ENCODE measurements at regions not wholly inside any gene's neighbourhood (a gene's known extent, or its start where the extent isn't known, plus 50 kb on each side); places are given as distances from the start of the nearest gene placed in this dataset.

GRCh38 chr1:3981261-3981660, 81.2 kb upstream of the C1orf174 start:
- Mint-ChIP-seq H3K27me3 (peaks cover 34 to 58% of the 10 kb centered on the region in 2 donors), H3K4me3 (no peak overlapping the region), H3K9me3 (no peaks in the 10 kb centered on the region), H3K27ac (no peak overlapping the region), H3K4me1 (ENCODE audit: low read depth in 2 of 2) (no peaks in the 10 kb centered on the region), H3K36me3 (ENCODE audit: insufficient read depth) (peaks cover 5% of the 10 kb centered on the region)
- no peak for ATAC-seq (replicated peaks)
- DNase-seq = no peak

- Mint-ChIP-seq H3K9me3 (no peaks in the 10 kb centered on the region), H3K4me3 (no peak overlapping the region), H3K4me1 (ENCODE audit: low read depth in 2 of 2) (no peaks in the 10 kb centered on the region), H3K27ac (no peak overlapping the region), H3K36me3 (ENCODE audit: insufficient read depth) (peaks cover 3% of the 10 kb centered on the region), H3K27me3 (peaks cover 28 to 55% of the 10 kb centered on the region in 2 donors)
- DNase-seq = no peak
- ATAC-seq (replicated peaks) = no peak
These were observed 81.9 kb upstream of the C1orf174 start for GRCh38 chr1:3981746-3982505.

- H3K27me3 Mint-ChIP-seq = peaks cover 20 to 53% of the 10 kb centered on the region in 2 donors
- H3K27ac Mint-ChIP-seq = no peak overlapping the region
- DNase-seq (no peak), ATAC-seq (replicated peaks) (no peak)
- no peaks in the 10 kb centered on the region for H3K36me3 Mint-ChIP-seq (ENCODE audit: insufficient read depth)
- no peaks in the 10 kb centered on the region for H3K9me3 Mint-ChIP-seq
- no peaks in the 10 kb centered on the region for H3K4me1 Mint-ChIP-seq (ENCODE audit: low read depth in 2 of 2)
- no peak overlapping the region for H3K4me3 Mint-ChIP-seq
These were observed 83.1 kb upstream of the C1orf174 start for GRCh38 chr1:3983181-3983580.

GRCh38 chr1:3984586-3984985, 84.5 kb upstream of the C1orf174 start:
- no peak for ATAC-seq (replicated peaks)
- no peaks in the 10 kb centered on the region for H3K4me1 Mint-ChIP-seq (ENCODE audit: low read depth in 2 of 2)
- no peak overlapping the region for H3K27ac Mint-ChIP-seq
- peaks cover 23 to 53% of the 10 kb centered on the region in 2 donors for H3K27me3 Mint-ChIP-seq
- H3K36me3 Mint-ChIP-seq (ENCODE audit: insufficient read depth) = no peaks in the 10 kb centered on the region
- no peak overlapping the region for H3K4me3 Mint-ChIP-seq
- no peaks in the 10 kb centered on the region for H3K9me3 Mint-ChIP-seq
- DNase-seq = no peak

- H3K27ac Mint-ChIP-seq = no peak overlapping the region
- DNase-seq = no peak
- no peaks in the 10 kb centered on the region for H3K36me3 Mint-ChIP-seq (ENCODE audit: insufficient read depth)
- no peaks in the 10 kb centered on the region for H3K4me1 Mint-ChIP-seq (ENCODE audit: low read depth in 2 of 2)
- peaks cover 24 to 42% of the 10 kb centered on the region in 2 donors for H3K27me3 Mint-ChIP-seq
- no peak for ATAC-seq (replicated peaks)
- no peaks in the 10 kb centered on the region for H3K9me3 Mint-ChIP-seq
- H3K4me3 Mint-ChIP-seq = no peak overlapping the region
These were observed 86.7 kb upstream of the C1orf174 start for GRCh38 chr1:3986686-3987218.

GRCh38 chr1:3987669-3988235, 87.7 kb upstream of the C1orf174 start:
- H3K27me3 Mint-ChIP-seq = peaks cover 18 to 42% of the 10 kb centered on the region in 2 donors
- H3K36me3 Mint-ChIP-seq (ENCODE audit: insufficient read depth) = no peaks in the 10 kb centered on the region
- no peaks in the 10 kb centered on the region for H3K4me1 Mint-ChIP-seq (ENCODE audit: low read depth in 2 of 2)
- DNase-seq = no peak
- peaks cover 0 to 5% of the 10 kb centered on the region in 2 donors for H3K9me3 Mint-ChIP-seq
- no peak overlapping the region for H3K27ac Mint-ChIP-seq
- ATAC-seq (replicated peaks) = no peak
- no peak overlapping the region for H3K4me3 Mint-ChIP-seq

GRCh38 chr1:3988431-3988830, 88.4 kb upstream of the C1orf174 start:
- no peak overlapping the region for H3K27ac Mint-ChIP-seq
- no peaks in the 10 kb centered on the region for H3K4me1 Mint-ChIP-seq (ENCODE audit: low read depth in 2 of 2)
- H3K27me3 Mint-ChIP-seq = peaks cover 11 to 36% of the 10 kb centered on the region in 2 donors
- DNase-seq = no peak
- no peak for ATAC-seq (replicated peaks)
- H3K36me3 Mint-ChIP-seq (ENCODE audit: insufficient read depth) = no peaks in the 10 kb centered on the region
- H3K4me3 Mint-ChIP-seq = no peak overlapping the region
- peaks cover 0 to 5% of the 10 kb centered on the region in 2 donors for H3K9me3 Mint-ChIP-seq

- H3K36me3 Mint-ChIP-seq (ENCODE audit: insufficient read depth) = no peaks in the 10 kb centered on the region
- H3K9me3 Mint-ChIP-seq = peaks cover 0 to 5% of the 10 kb centered on the region in 2 donors
- DNase-seq (no peak), ATAC-seq (replicated peaks) (no peak)
- H3K4me3 Mint-ChIP-seq = no peak overlapping the region
- no peaks in the 10 kb centered on the region for H3K4me1 Mint-ChIP-seq (ENCODE audit: low read depth in 2 of 2)
- H3K27ac Mint-ChIP-seq = no peak overlapping the region
- H3K27me3 Mint-ChIP-seq = peaks cover 15 to 45% of the 10 kb centered on the region in 2 donors
These were observed 89.4 kb upstream of the C1orf174 start for GRCh38 chr1:3989465-3989864.

- H3K4me1 Mint-ChIP-seq (ENCODE audit: low read depth in 2 of 2) = peaks cover 0 to 4% of the 10 kb centered on the region in 2 donors
- H3K27ac Mint-ChIP-seq = no peak overlapping the region
- no peak for DNase-seq
- no peaks in the 10 kb centered on the region for H3K36me3 Mint-ChIP-seq (ENCODE audit: insufficient read depth)
- H3K27me3 Mint-ChIP-seq = peaks cover 16 to 44% of the 10 kb centered on the region in 2 donors
- H3K4me3 Mint-ChIP-seq = no peak overlapping the region
- peaks cover 0 to 5% of the 10 kb centered on the region in 2 donors for H3K9me3 Mint-ChIP-seq
- no peak for ATAC-seq (replicated peaks)
These were observed 92.1 kb upstream of the C1orf174 start for GRCh38 chr1:3992103-3992556.

- H3K4me3 Mint-ChIP-seq = no peak overlapping the region
- no peak overlapping the region for H3K27ac Mint-ChIP-seq
- ATAC-seq (replicated peaks) = no peak
- no peak for DNase-seq
- H3K4me1 Mint-ChIP-seq (ENCODE audit: low read depth in 2 of 2) = peaks cover 0 to 4% of the 10 kb centered on the region in 2 donors
- H3K36me3 Mint-ChIP-seq (ENCODE audit: insufficient read depth) = no peaks in the 10 kb centered on the region
- H3K27me3 Mint-ChIP-seq = peaks cover 19 to 44% of the 10 kb centered on the region in 2 donors
- H3K9me3 Mint-ChIP-seq = peaks cover 0 to 5% of the 10 kb centered on the region in 2 donors
These were observed 92.7 kb upstream of the C1orf174 start for GRCh38 chr1:3992746-3993145.

- ATAC-seq (replicated peaks) (no peak), DNase-seq (no peak)
- H3K27me3 Mint-ChIP-seq = peaks cover 30 to 53% of the 10 kb centered on the region in 2 donors
- no peak overlapping the region for H3K4me3 Mint-ChIP-seq
- H3K27ac Mint-ChIP-seq = no peak overlapping the region
- no peaks in the 10 kb centered on the region for H3K36me3 Mint-ChIP-seq (ENCODE audit: insufficient read depth)
- peaks cover 0 to 5% of the 10 kb centered on the region in 2 donors for H3K9me3 Mint-ChIP-seq
- H3K4me1 Mint-ChIP-seq (ENCODE audit: low read depth in 2 of 2) = peaks cover 0 to 4% of the 10 kb centered on the region in 2 donors
These were observed 93.7 kb upstream of the C1orf174 start for GRCh38 chr1:3993619-3994375.

GRCh38 chr1:3995141-3995780, 95.2 kb upstream of the C1orf174 start:
- no peak for DNase-seq
- peaks cover 0 to 5% of the 10 kb centered on the region in 2 donors for H3K9me3 Mint-ChIP-seq
- H3K27me3 Mint-ChIP-seq = peaks cover 37 to 67% of the 10 kb centered on the region in 2 donors
- H3K27ac Mint-ChIP-seq = no peak overlapping the region
- no peaks in the 10 kb centered on the region for H3K36me3 Mint-ChIP-seq (ENCODE audit: insufficient read depth)
- H3K4me3 Mint-ChIP-seq = no peak overlapping the region
- no peak for ATAC-seq (replicated peaks)
- H3K4me1 Mint-ChIP-seq (ENCODE audit: low read depth in 2 of 2) = peaks cover 0 to 4% of the 10 kb centered on the region in 2 donors

Data from effector memory CD8-positive, alpha-beta T cell (primary cell).